ENCODE measurements at regions not wholly inside any gene's neighbourhood (a gene's known extent, or its start where the extent isn't known, plus 50 kb on each side); places are given as distances from the start of the nearest gene placed in this dataset.
A peak's percentile ranks its signal among the peaks of the same experiment; 100 is the strongest.

- CTCF ChIA-PET: no interaction called here
- Mint-ChIP-seq H3K4me1 (peaks cover 7% of the 10 kb centered on the region), H3K36me3 (peaks cover 43% of the 10 kb centered on the region), H3K9me3 (peaks cover 51% of the 10 kb centered on the region), H3K4me3 (no peak overlapping the region), H3K27me3 (ENCODE audit: low read depth) (no peaks in the 10 kb centered on the region; the same call in 1 of the 2 replicates), H3K27ac (no peak overlapping the region)
- TF ChIP-seq GABPB1 (CRISPR knock-in tag; IDR thresholded peaks at IDR 0.05) (0 out of 2 replicates have a peak, but pooled peaks have one; percentile 23), ZNF416 (CRISPR knock-in tag; IDR thresholded peaks at IDR 0.05) (no peak)
- no peak for DNase-seq (ENCODE audit: low spot score)
- ATAC-seq: no peak
- POLR2A ChIA-PET: no interaction called here
These were observed 97.9 kb upstream of the PDHA1 start for GRCh38 chrX:19245711-19246269.

GRCh38 chrX:19256986-19257385, 86.7 kb upstream of the PDHA1 start:
- Mint-ChIP-seq H3K27me3 (ENCODE audit: low read depth) (no peaks in the 10 kb centered on the region), H3K4me1 (peaks cover 9% of the 10 kb centered on the region), H3K4me3 (no peak overlapping the region), H3K27ac (no peak overlapping the region), H3K9me3 (peaks cover 7% of the 10 kb centered on the region), H3K36me3 (peaks cover 5% of the 10 kb centered on the region)
- POLR2A ChIA-PET: no interaction called here
- no peak for DNase-seq (ENCODE audit: low spot score)
- ATAC-seq: no peak
- CTCF ChIA-PET: no interaction called here
- TF ChIP-seq ZNF423 (CRISPR knock-in tag; IDR thresholded peaks at IDR 0.05) (no peak), ESRRA (CRISPR knock-in tag; IDR thresholded peaks at IDR 0.05; ENCODE audit: borderline replicate concordance) (no peak), SMAD4 (CRISPR knock-in tag; IDR thresholded peaks at IDR 0.05) (no peak), KAT7 (CRISPR knock-in tag; IDR thresholded peaks at IDR 0.05; ENCODE audit: borderline replicate concordance) (no peak), E2F1 (CRISPR knock-in tag; IDR thresholded peaks at IDR 0.05) (no peak), PREB (CRISPR knock-in tag; IDR thresholded peaks at IDR 0.05; ENCODE audit: borderline replicate concordance) (no peak), ZBTB21 (CRISPR knock-in tag; IDR thresholded peaks at IDR 0.05; ENCODE audit: borderline replicate concordance) (no peak), HMGA2 (CRISPR knock-in tag; IDR thresholded peaks at IDR 0.05) (no peak), ZSCAN18 (CRISPR knock-in tag; IDR thresholded peaks at IDR 0.05) (no peak), TEAD1 (CRISPR knock-in tag; IDR thresholded peaks at IDR 0.05) (no peak), CDX4 (CRISPR knock-in tag; IDR thresholded peaks at IDR 0.05; ENCODE audit: borderline replicate concordance) (no peak), RORB (CRISPR knock-in tag; IDR thresholded peaks at IDR 0.05) (no peak), GABPB1 (CRISPR knock-in tag; IDR thresholded peaks at IDR 0.05) (no peak), SP1 (CRISPR knock-in tag; conservative IDR thresholded peaks at IDR 0.05) (no peak), ZNF396 (CRISPR knock-in tag; IDR thresholded peaks at IDR 0.05; ENCODE audit: borderline replicate concordance) (no peak), ATF6 (CRISPR knock-in tag; IDR thresholded peaks at IDR 0.05) (no peak), PRDM15 (CRISPR knock-in tag; IDR thresholded peaks at IDR 0.05) (no peak), ARID4B (CRISPR knock-in tag; IDR thresholded peaks at IDR 0.05; ENCODE audit: borderline replicate concordance) (no peak), NR2C2 (CRISPR knock-in tag; IDR thresholded peaks at IDR 0.05) (no peak)
